GM23338 (cell line): ENCODE measurements at regions not wholly inside any gene's neighbourhood (a gene's known extent, or its start where the extent isn't known, plus 50 kb on each side); places are given as distances from the start of the nearest gene placed in this dataset.

Experiments
- ATAC-seq: fragments of 200-7000 bp; cut with Tn5 transposase; 3 replicates; pipeline ENCODE4 v1.9.1; 2020
- DNase-seq: peaks from one replicate; pipeline ENCODE4 v3.0.0-alpha.2; 2015; ENCODE audit warnings: low spot score
- H2AFZ ChIP-seq: fragments of 200-600 bp; sonication (generic); 2 replicates; pipeline ENCODE4 v1.8.0; 2016; ENCODE audit warnings: antibody characterized with exemption, mild to moderate bottlenecking, moderate library complexity
- H3F3A ChIP-seq: fragments of 200-600 bp; sonication (generic); replicated peaks from 2 replicates; pipeline ENCODE4 v1.8.0; 2017; ENCODE audit warnings: antibody characterized with exemption, mixed run types, low read depth
- H3K27ac ChIP-seq: fragments of 200-600 bp; sonication (generic); 2 replicates; pipeline ENCODE4 v1.6.1; 2016; ENCODE audit warnings: low read depth
- H3K27me3 ChIP-seq: fragments of 200-600 bp; sonication (generic); 2 replicates; pipeline ENCODE4 v1.8.0; 2016; ENCODE audit warnings: mild to moderate bottlenecking, mixed run types, moderate library complexity; ENCODE audit not compliant: insufficient read depth
- H3K36me3 ChIP-seq: fragments of 200-600 bp; sonication (generic); 2 replicates; pipeline ENCODE4 v1.8.0; 2016; ENCODE audit warnings: mild to moderate bottlenecking; ENCODE audit not compliant: insufficient read depth
- H3K4me1 ChIP-seq: fragments of 200-600 bp; sonication (generic); 2 replicates; pipeline ENCODE4 v1.8.0; 2016; ENCODE audit warnings: mild to moderate bottlenecking, moderate library complexity; ENCODE audit not compliant: insufficient read depth
- H3K4me2 ChIP-seq: fragments of 200-600 bp; sonication (generic); 2 replicates; pipeline ENCODE4 v1.7.1; 2017; ENCODE audit warnings: mixed run types
- H3K4me3 ChIP-seq: fragments of 200-600 bp; sonication (generic); 2 replicates; pipeline ENCODE4 v1.6.1; 2016; ENCODE audit warnings: mixed run types
- H3K79me2 ChIP-seq: fragments of 200-600 bp; sonication (generic); replicated peaks from 2 replicates; pipeline ENCODE4 v1.8.0; 2017; ENCODE audit warnings: mild to moderate bottlenecking; ENCODE audit not compliant: insufficient read depth
- H3K9me2 ChIP-seq: fragments of 200-600 bp; sonication (generic); 2 replicates; pipeline ENCODE4 v1.8.0; 2017; ENCODE audit not compliant: insufficient read depth
- H4K20me1 ChIP-seq: fragments of 200-600 bp; sonication (generic); replicated peaks from 2 replicates; pipeline ENCODE4 v1.8.0; 2017; ENCODE audit warnings: mild to moderate bottlenecking; ENCODE audit not compliant: insufficient read depth
- H3K27ac Mint-ChIP-seq: 2 replicates; pipeline ENCODE4 v1.8.0; 2020; ENCODE audit warnings: inconsistent platforms, mild to moderate bottlenecking, moderate library complexity, mixed read lengths
- H3K27me3 Mint-ChIP-seq: 3 replicates; pipeline ENCODE4 v1.8.0; 2022; ENCODE audit warnings: low read depth, mild to moderate bottlenecking, moderate library complexity, mixed read lengths, inconsistent platforms; ENCODE audit not compliant: insufficient read depth, poor library complexity
- H3K36me3 Mint-ChIP-seq: 3 replicates; pipeline ENCODE4 v1.8.0; 2021; ENCODE audit warnings: low read depth, mild to moderate bottlenecking, inconsistent platforms, moderate library complexity, mixed read lengths
- H3K4me1 Mint-ChIP-seq: 3 replicates; pipeline ENCODE4 v1.8.0; 2020; ENCODE audit warnings: mild to moderate bottlenecking, inconsistent platforms, mixed read lengths
- H3K4me3 Mint-ChIP-seq: 3 replicates; pipeline ENCODE4 v1.8.0; 2021; ENCODE audit warnings: moderate library complexity, mild to moderate bottlenecking, inconsistent platforms, mixed read lengths
- H3K9me3 Mint-ChIP-seq: 3 replicates; pipeline ENCODE4 v1.8.0; 2020; ENCODE audit warnings: moderate library complexity, mild to moderate bottlenecking, inconsistent platforms, mixed read lengths
- EZH2 ChIP-seq: fragments of 200-600 bp; sonication (generic); IDR thresholded peaks from one replicate; pipeline ENCODE4 v1.8.0; 2017; ENCODE audit warnings: antibody characterized with exemption, mild to moderate bottlenecking, low read depth; ENCODE audit not compliant: unreplicated experiment
- EZH2phosphoT487 ChIP-seq: fragments of 200-600 bp; sonication (generic); IDR thresholded peaks from one replicate; pipeline ENCODE4 v1.8.1; 2018; ENCODE audit warnings: antibody characterized with exemption; ENCODE audit not compliant: unreplicated experiment
- JUNB ChIP-seq: IDR thresholded peaks from one replicate; pipeline ENCODE4 v1.6.1; 2016; ENCODE audit warnings: antibody characterized with exemption; ENCODE audit not compliant: unreplicated experiment
- NANOG ChIP-seq: IDR thresholded peaks from 2 replicates; pipeline ENCODE4 v1.6.1; 2016; ENCODE audit warnings: antibody characterized with exemption, borderline replicate concordance
- POLR2AphosphoS5 ChIP-seq: IDR thresholded peaks from 2 replicates; pipeline ENCODE4 v1.6.1; 2016; ENCODE audit warnings: antibody characterized with exemption, low read depth
- STAT1 ChIP-seq: IDR thresholded peaks from one replicate; pipeline ENCODE4 v1.6.1; 2016; ENCODE audit warnings: antibody characterized with exemption; ENCODE audit not compliant: unreplicated experiment
- ZNF331 ChIP-seq: fragments of 250-450 bp; sonication (Bioruptor Pico); IDR thresholded peaks from 2 replicates; pipeline ENCODE4 v1.5.0; 2020; ENCODE audit warnings: low read depth, mild to moderate bottlenecking, moderate library complexity
- TF ChIP-seq, protein P1 (sequence below): IDR thresholded peaks from 2 replicates; pipeline ENCODE4 v1.6.1; 2016; ENCODE audit warnings: antibody characterized with exemption
- TF ChIP-seq, protein P2 (sequence below): fragments of 250-450 bp; sonication (Bioruptor Pico); IDR thresholded peaks from 2 replicates; pipeline ENCODE4 v1.5.0; 2020; ENCODE audit warnings: mild to moderate bottlenecking, moderate library complexity
- TF ChIP-seq, protein P3 (sequence below): IDR thresholded peaks from one replicate; pipeline ENCODE4 v1.6.1; 2018; ENCODE audit warnings: antibody characterized with exemption; ENCODE audit not compliant: unreplicated experiment
- TF ChIP-seq, protein P4 (sequence below), 2 experiments: fragments of 200-600 bp in 1 of 2; sonication (generic) in 1 of 2; conservative IDR thresholded peaks; 2 replicates each; pipeline versions ENCODE4 v1.5.1 to v1.6.1; 2016 to 2017; ENCODE audit warnings: antibody characterized with exemption in 2 of 2, low read depth in 2 of 2, mild to moderate bottlenecking in 2 of 2, moderate library complexity in 1 of 2

DNA sequence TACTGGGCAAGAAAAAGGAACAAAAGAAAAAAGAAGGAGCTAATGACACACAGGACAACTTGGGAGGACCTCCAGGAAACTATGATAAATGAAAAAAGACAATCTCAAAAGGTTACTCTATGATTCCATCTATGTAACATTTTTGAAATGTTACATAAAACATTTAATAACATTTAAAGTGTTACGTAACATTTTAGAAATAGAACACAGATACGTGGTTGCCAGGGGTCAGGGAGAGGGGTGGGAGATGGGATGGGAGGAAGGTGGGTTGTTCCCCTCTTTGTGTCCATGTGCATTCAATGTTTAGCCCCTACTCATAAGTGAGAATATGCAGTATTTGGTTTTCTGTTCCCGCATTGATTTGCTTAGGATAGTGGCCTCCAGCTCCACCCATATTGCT is 116.6 kb downstream of the C16orf95 start:
- TF ChIP-seq, protein P1, sequence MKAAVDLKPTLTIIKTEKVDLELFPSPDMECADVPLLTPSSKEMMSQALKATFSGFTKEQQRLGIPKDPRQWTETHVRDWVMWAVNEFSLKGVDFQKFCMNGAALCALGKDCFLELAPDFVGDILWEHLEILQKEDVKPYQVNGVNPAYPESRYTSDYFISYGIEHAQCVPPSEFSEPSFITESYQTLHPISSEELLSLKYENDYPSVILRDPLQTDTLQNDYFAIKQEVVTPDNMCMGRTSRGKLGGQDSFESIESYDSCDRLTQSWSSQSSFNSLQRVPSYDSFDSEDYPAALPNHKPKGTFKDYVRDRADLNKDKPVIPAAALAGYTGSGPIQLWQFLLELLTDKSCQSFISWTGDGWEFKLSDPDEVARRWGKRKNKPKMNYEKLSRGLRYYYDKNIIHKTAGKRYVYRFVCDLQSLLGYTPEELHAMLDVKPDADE = no peak
- TF ChIP-seq EZH2 (no peak), POLR2AphosphoS5 (no peak), ZNF331 (CRISPR knock-in tag) (no peak), NANOG (no peak), STAT1 (no peak), JUNB (no peak), EZH2phosphoT487 (no peak)
- TF ChIP-seq, protein P2, sequence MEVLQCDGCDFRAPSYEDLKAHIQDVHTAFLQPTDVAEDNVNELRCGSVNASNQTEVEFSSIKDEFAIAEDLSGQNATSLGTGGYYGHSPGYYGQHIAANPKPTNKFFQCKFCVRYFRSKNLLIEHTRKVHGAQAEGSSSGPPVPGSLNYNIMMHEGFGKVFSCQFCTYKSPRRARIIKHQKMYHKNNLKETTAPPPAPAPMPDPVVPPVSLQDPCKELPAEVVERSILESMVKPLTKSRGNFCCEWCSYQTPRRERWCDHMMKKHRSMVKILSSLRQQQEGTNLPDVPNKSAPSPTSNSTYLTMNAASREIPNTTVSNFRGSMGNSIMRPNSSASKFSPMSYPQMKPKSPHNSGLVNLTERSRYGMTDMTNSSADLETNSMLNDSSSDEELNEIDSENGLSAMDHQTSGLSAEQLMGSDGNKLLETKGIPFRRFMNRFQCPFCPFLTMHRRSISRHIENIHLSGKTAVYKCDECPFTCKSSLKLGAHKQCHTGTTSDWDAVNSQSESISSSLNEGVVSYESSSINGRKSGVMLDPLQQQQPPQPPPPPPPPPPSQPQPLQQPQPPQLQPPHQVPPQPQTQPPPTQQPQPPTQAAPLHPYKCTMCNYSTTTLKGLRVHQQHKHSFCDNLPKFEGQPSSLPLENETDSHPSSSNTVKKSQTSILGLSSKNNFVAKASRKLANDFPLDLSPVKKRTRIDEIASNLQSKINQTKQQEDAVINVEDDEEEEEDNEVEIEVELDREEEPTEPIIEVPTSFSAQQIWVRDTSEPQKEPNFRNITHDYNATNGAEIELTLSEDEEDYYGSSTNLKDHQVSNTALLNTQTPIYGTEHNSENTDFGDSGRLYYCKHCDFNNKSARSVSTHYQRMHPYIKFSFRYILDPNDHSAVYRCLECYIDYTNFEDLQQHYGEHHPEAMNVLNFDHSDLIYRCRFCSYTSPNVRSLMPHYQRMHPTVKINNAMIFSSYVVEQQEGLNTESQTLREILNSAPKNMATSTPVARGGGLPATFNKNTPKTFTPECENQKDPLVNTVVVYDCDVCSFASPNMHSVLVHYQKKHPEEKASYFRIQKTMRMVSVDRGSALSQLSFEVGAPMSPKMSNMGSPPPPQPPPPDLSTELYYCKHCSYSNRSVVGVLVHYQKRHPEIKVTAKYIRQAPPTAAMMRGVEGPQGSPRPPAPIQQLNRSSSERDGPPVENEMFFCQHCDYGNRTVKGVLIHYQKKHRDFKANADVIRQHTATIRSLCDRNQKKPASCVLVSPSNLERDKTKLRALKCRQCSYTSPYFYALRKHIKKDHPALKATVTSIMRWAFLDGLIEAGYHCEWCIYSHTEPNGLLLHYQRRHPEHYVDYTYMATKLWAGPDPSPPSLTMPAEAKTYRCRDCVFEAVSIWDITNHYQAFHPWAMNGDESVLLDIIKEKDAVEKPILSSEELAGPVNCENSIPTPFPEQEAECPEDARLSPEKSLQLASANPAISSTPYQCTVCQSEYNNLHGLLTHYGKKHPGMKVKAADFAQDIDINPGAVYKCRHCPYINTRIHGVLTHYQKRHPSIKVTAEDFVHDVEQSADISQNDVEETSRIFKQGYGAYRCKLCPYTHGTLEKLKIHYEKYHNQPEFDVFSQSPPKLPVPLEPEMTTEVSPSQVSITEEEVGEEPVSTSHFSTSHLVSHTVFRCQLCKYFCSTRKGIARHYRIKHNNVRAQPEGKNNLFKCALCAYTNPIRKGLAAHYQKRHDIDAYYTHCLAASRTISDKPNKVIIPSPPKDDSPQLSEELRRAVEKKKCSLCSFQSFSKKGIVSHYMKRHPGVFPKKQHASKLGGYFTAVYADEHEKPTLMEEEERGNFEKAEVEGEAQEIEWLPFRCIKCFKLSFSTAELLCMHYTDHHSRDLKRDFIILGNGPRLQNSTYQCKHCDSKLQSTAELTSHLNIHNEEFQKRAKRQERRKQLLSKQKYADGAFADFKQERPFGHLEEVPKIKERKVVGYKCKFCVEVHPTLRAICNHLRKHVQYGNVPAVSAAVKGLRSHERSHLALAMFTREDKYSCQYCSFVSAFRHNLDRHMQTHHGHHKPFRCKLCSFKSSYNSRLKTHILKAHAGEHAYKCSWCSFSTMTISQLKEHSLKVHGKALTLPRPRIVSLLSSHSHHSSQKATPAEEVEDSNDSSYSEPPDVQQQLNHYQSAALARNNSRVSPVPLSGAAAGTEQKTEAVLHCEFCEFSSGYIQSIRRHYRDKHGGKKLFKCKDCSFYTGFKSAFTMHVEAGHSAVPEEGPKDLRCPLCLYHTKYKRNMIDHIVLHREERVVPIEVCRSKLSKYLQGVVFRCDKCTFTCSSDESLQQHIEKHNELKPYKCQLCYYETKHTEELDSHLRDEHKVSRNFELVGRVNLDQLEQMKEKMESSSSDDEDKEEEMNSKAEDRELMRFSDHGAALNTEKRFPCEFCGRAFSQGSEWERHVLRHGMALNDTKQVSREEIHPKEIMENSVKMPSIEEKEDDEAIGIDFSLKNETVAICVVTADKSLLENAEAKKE (CRISPR knock-in tag) = no peak
- TF ChIP-seq, protein P3, sequence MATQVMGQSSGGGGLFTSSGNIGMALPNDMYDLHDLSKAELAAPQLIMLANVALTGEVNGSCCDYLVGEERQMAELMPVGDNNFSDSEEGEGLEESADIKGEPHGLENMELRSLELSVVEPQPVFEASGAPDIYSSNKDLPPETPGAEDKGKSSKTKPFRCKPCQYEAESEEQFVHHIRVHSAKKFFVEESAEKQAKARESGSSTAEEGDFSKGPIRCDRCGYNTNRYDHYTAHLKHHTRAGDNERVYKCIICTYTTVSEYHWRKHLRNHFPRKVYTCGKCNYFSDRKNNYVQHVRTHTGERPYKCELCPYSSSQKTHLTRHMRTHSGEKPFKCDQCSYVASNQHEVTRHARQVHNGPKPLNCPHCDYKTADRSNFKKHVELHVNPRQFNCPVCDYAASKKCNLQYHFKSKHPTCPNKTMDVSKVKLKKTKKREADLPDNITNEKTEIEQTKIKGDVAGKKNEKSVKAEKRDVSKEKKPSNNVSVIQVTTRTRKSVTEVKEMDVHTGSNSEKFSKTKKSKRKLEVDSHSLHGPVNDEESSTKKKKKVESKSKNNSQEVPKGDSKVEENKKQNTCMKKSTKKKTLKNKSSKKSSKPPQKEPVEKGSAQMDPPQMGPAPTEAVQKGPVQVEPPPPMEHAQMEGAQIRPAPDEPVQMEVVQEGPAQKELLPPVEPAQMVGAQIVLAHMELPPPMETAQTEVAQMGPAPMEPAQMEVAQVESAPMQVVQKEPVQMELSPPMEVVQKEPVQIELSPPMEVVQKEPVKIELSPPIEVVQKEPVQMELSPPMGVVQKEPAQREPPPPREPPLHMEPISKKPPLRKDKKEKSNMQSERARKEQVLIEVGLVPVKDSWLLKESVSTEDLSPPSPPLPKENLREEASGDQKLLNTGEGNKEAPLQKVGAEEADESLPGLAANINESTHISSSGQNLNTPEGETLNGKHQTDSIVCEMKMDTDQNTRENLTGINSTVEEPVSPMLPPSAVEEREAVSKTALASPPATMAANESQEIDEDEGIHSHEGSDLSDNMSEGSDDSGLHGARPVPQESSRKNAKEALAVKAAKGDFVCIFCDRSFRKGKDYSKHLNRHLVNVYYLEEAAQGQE = no peak
- TF ChIP-seq, protein P4, sequence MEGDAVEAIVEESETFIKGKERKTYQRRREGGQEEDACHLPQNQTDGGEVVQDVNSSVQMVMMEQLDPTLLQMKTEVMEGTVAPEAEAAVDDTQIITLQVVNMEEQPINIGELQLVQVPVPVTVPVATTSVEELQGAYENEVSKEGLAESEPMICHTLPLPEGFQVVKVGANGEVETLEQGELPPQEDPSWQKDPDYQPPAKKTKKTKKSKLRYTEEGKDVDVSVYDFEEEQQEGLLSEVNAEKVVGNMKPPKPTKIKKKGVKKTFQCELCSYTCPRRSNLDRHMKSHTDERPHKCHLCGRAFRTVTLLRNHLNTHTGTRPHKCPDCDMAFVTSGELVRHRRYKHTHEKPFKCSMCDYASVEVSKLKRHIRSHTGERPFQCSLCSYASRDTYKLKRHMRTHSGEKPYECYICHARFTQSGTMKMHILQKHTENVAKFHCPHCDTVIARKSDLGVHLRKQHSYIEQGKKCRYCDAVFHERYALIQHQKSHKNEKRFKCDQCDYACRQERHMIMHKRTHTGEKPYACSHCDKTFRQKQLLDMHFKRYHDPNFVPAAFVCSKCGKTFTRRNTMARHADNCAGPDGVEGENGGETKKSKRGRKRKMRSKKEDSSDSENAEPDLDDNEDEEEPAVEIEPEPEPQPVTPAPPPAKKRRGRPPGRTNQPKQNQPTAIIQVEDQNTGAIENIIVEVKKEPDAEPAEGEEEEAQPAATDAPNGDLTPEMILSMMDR (conservative IDR thresholded peaks at IDR 0.05; ENCODE audit: low read depth in 2 of 2) = no peak
- H3K36me3 Mint-ChIP-seq = no peaks in the 10 kb centered on the region
- H3K9me3 Mint-ChIP-seq = no peaks in the 10 kb centered on the region; the same call in 2 of the 3 replicates
- Histone ChIP-seq H3F3A (no peaks in the 10 kb centered on the region), H3K79me2 (no peaks in the 10 kb centered on the region), H3K4me1 (peaks cover 8% of the 10 kb centered on the region; the same call in 1 of the 2 replicates), H3K36me3 (no peaks in the 10 kb centered on the region), H3K4me3 (no peak overlapping the region), H3K27me3 (no peaks in the 10 kb centered on the region), H3K27ac (no peak overlapping the region), H3K9me2 (no peaks in the 10 kb centered on the region), H2AFZ (no peak overlapping the region), H3K4me2 (no peak overlapping the region), H4K20me1 (no peaks in the 10 kb centered on the region)
- H3K4me3 Mint-ChIP-seq = no peak overlapping the region
- no peak for ATAC-seq
- H3K27ac Mint-ChIP-seq = no peak overlapping the region
- DNase-seq = no peak
- peaks cover 2% of the 10 kb centered on the region for H3K27me3 Mint-ChIP-seq
- peaks cover 19% of the 10 kb centered on the region for H3K4me1 Mint-ChIP-seq
